ENCODE measurements at regions not wholly inside any gene's neighbourhood (a gene's known extent, or its start where the extent isn't known, plus 50 kb on each side); places are given as distances from the start of the nearest gene placed in this dataset.

DNA sequence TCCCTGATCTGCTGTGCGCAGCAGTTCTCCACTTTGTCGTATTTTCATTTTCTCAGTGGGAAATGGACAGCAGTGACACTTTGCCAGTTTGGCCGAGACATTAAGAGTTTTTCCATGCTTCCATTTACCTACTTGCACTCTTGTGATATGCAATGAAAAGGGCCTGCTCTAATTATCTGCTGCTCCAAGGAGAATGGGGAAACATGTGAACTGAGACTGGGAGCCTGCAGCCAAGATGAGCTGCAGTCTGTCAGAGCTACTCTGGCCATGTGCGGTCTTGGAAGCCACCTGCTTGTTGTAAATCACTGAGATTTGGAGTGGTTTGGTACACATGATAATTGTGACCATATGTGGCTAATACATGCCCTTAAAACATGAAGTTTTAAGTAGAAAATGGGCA is 586.6 kb upstream of the POT1 start:
- TF ChIP-seq, protein P1, sequence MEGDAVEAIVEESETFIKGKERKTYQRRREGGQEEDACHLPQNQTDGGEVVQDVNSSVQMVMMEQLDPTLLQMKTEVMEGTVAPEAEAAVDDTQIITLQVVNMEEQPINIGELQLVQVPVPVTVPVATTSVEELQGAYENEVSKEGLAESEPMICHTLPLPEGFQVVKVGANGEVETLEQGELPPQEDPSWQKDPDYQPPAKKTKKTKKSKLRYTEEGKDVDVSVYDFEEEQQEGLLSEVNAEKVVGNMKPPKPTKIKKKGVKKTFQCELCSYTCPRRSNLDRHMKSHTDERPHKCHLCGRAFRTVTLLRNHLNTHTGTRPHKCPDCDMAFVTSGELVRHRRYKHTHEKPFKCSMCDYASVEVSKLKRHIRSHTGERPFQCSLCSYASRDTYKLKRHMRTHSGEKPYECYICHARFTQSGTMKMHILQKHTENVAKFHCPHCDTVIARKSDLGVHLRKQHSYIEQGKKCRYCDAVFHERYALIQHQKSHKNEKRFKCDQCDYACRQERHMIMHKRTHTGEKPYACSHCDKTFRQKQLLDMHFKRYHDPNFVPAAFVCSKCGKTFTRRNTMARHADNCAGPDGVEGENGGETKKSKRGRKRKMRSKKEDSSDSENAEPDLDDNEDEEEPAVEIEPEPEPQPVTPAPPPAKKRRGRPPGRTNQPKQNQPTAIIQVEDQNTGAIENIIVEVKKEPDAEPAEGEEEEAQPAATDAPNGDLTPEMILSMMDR (IDR thresholded peaks at IDR 0.05; ENCODE audit: low read length), result no peak
- no peak for TF ChIP-seq EZH2 (IDR thresholded peaks at IDR 0.05; ENCODE audit: borderline replicate concordance, low read length)

All from OCI-LY1 (cell line).